A673 (cell line): ENCODE measurements at regions not wholly inside any gene's neighbourhood (a gene's known extent, or its start where the extent isn't known, plus 50 kb on each side); places are given as distances from the start of the nearest gene placed in this dataset.

Experiments used
- BruUV-seq: library from RNA; stranded (reverse); fragments of 400-500 nt; replicated peaks from 2 replicates; lab custom pipeline; 2021; lab: Mats Ljungman, UMichigan
- CTCF ChIA-PET: fragments of 300-600 bp; sonication (Branson Sonifier 250); formaldehyde crosslinking; loops from one replicate; lab custom pipeline; 2022; ENCODE audit warnings: antibody characterized with exemption; lab: Charles Lee
- POLR2A ChIA-PET: fragments of 300-600 bp; sonication (Branson Sonifier 250); formaldehyde crosslinking; loops from one replicate; lab custom pipeline; 2022; ENCODE audit warnings: antibody characterized with exemption; ENCODE audit not compliant: low non-redundant PET; lab: Charles Lee
- DNase-seq: peaks from one replicate; pipeline ENCODE4 v3.0.0-alpha.2; 2015; ENCODE audit warnings: low spot score
- H3K27ac ChIP-seq: fragments of 200-600 bp; sonication (generic); 2 replicates; pipeline ENCODE4 v1.5.1; 2016; ENCODE audit warnings: mixed run types, low read depth, mild to moderate bottlenecking, mixed read lengths, antibody characterized with exemption, low read length; ENCODE audit not compliant: poor library complexity, severe bottlenecking
- H3K27me3 ChIP-seq: fragments of 200-600 bp; sonication (generic); replicated peaks from 2 replicates; pipeline ENCODE4 v1.6.1; 2017; ENCODE audit warnings: mixed run types, low read depth, mild to moderate bottlenecking, mixed read lengths, antibody characterized with exemption, low read length; ENCODE audit not compliant: insufficient read depth, poor library complexity
- H3K36me3 ChIP-seq: fragments of 200-600 bp; sonication (generic); 2 replicates; pipeline ENCODE4 v1.6.1; 2016; ENCODE audit warnings: mixed run types, mild to moderate bottlenecking, mixed read lengths, antibody characterized with exemption, low read length; ENCODE audit not compliant: insufficient read depth, poor library complexity, severe bottlenecking
- H3K4me1 ChIP-seq: fragments of 200-600 bp; sonication (generic); 2 replicates; pipeline ENCODE4 v1.6.1; 2017; ENCODE audit warnings: mixed run types, mild to moderate bottlenecking, mixed read lengths, antibody characterized with exemption, low read length; ENCODE audit not compliant: insufficient read depth, poor library complexity, severe bottlenecking
- H3K4me3 ChIP-seq: fragments of 200-600 bp; sonication (generic); 2 replicates; pipeline ENCODE4 v1.5.1; 2016; ENCODE audit warnings: low read depth, mixed run types, mild to moderate bottlenecking, mixed read lengths, low read length; ENCODE audit not compliant: poor library complexity, severe bottlenecking
- H3K9me3 ChIP-seq: fragments of 200-600 bp; sonication (generic); 2 replicates; pipeline ENCODE4 v1.6.1; 2016; ENCODE audit warnings: mixed run types, low read depth, mild to moderate bottlenecking, mixed read lengths, antibody characterized with exemption, low read length; ENCODE audit not compliant: poor library complexity, severe bottlenecking
- CTCF ChIP-seq: fragments of 300-800, 200-600 bp; sonication (generic); conservative IDR thresholded peaks from 2 replicates; pipeline ENCODE4 v1.5.1; 2017; ENCODE audit warnings: low read depth, mild to moderate bottlenecking, antibody characterized with exemption, low read length, moderate library complexity, mixed read lengths
- EZH2 ChIP-seq: fragments of 200-600 bp; sonication (generic); IDR thresholded peaks from 2 replicates; pipeline ENCODE4 v1.6.1; 2017; ENCODE audit warnings: borderline replicate concordance, low read depth, mild to moderate bottlenecking, mixed read lengths, antibody characterized with exemption, low read length; ENCODE audit not compliant: poor library complexity, severe bottlenecking
- intact Hi-C: fragments of 100-400 bp; cut with micrococcal nuclease; formaldehyde crosslinking; loops from one replicate; pipeline ENCODE4 v1.10.0; 2022; ENCODE audit not compliant: unreplicated experiment

- Histone ChIP-seq H3K9me3 (peaks cover 12% of the 10 kb centered on the region), H3K27me3 (no peaks in the 10 kb centered on the region), H3K27ac (no peak overlapping the region), H3K4me1 (no peaks in the 10 kb centered on the region), H3K36me3 (no peaks in the 10 kb centered on the region), H3K4me3 (no peak overlapping the region)
- POLR2A ChIA-PET, result no interaction called here
- CTCF ChIA-PET, result no interaction called here
- no peak for DNase-seq
- BruUV-seq, result no TSS peak
- intact Hi-C loops, result no loop called here
- TF ChIP-seq EZH2, result no peak
- no peak for TF ChIP-seq CTCF
These were observed 50.4 kb upstream of the TEAD1 start for GRCh38 chr11:12623869-12624268.
